Neural cell (in vitro differentiated cells): ENCODE measurements at regions not wholly inside any gene's neighbourhood (a gene's known extent, or its start where the extent isn't known, plus 50 kb on each side); places are given as distances from the start of the nearest gene placed in this dataset.

ENCODE experiments used
- H2AFZ ChIP-seq: fragments of 200-600, 300-800 bp; sonication (generic), shearing (Covaris generic); 2 replicates; pipeline ENCODE4 v1.6.0; 2014; ENCODE audit warnings: low read depth, mild to moderate bottlenecking, antibody characterized with exemption, low read length, moderate library complexity
- H3F3A ChIP-seq: fragments of 200-600 bp; shearing (Covaris generic); 2 replicates; pipeline ENCODE4 v1.6.1; 2016; ENCODE audit warnings: mild to moderate bottlenecking, moderate library complexity, mixed read lengths, antibody characterized with exemption, low read length; ENCODE audit not compliant: insufficient read depth, poor library complexity, severe bottlenecking
- H3K27ac ChIP-seq: fragments of 200-600, 300-800 bp; sonication (generic), shearing (Covaris generic); 2 replicates; pipeline ENCODE4 v1.5.1; 2014; ENCODE audit warnings: mild to moderate bottlenecking, low read length, moderate library complexity
- H3K27me3 ChIP-seq: fragments of 300-800, 200-600 bp; sonication (generic), shearing (Covaris generic); 2 replicates; pipeline ENCODE4 v1.6.0; 2014; ENCODE audit warnings: mild to moderate bottlenecking, low read depth, low read length, moderate library complexity; ENCODE audit not compliant: insufficient read depth
- H3K36me3 ChIP-seq: fragments of 300-800, 200-600 bp; sonication (generic), shearing (Covaris generic); 2 replicates; pipeline ENCODE4 v1.5.1; 2014; ENCODE audit warnings: mild to moderate bottlenecking, antibody characterized with exemption, low read length, moderate library complexity; ENCODE audit not compliant: insufficient read depth
- H3K4me2 ChIP-seq: fragments of 300-800, 200-600 bp; sonication (generic), shearing (Covaris generic); 2 replicates; pipeline ENCODE4 v1.6.0; 2014; ENCODE audit warnings: mild to moderate bottlenecking, low read length
- H3K4me3 ChIP-seq: fragments of 300-800, 200-600 bp; sonication (generic), shearing (Covaris generic); 2 replicates; pipeline ENCODE4 v1.5.1; 2014; ENCODE audit warnings: mild to moderate bottlenecking, low read length, moderate library complexity
- H3K79me2 ChIP-seq: fragments of 200-600 bp; shearing (Covaris generic); replicated peaks from 2 replicates; pipeline ENCODE4 v1.6.0; 2014; ENCODE audit warnings: mild to moderate bottlenecking, low read length, moderate library complexity; ENCODE audit not compliant: insufficient read depth
- H3K9ac ChIP-seq: fragments of 300-800, 200-600 bp; sonication (generic), shearing (Covaris generic); 2 replicates; pipeline ENCODE4 v1.6.1; 2016; ENCODE audit warnings: mild to moderate bottlenecking, low read length, mixed read lengths
- H3K9me2 ChIP-seq: fragments of 200-600 bp; shearing (Covaris generic); 2 replicates; pipeline ENCODE4 v1.6.1; 2016; ENCODE audit warnings: mild to moderate bottlenecking, low read length, mixed read lengths; ENCODE audit not compliant: insufficient read depth
- H3K9me3 ChIP-seq: fragments of 200-600, 300-800 bp; sonication (generic), shearing (Covaris generic); 2 replicates; pipeline ENCODE4 v1.6.1; 2016; ENCODE audit warnings: mild to moderate bottlenecking, mixed run types, low read length, moderate library complexity, mixed read lengths
- H4K20me1 ChIP-seq: fragments of 200-600 bp; shearing (Covaris generic); 2 replicates; pipeline ENCODE4 v1.6.1; 2016; ENCODE audit warnings: mild to moderate bottlenecking, mixed run types; ENCODE audit not compliant: insufficient read depth
- EP300 ChIP-seq: fragments of 450-650 bp; conservative IDR thresholded peaks from 2 replicates; pipeline ENCODE4 v1.6.1; 2014; ENCODE audit warnings: antibody characterized with exemption, mild to moderate bottlenecking, moderate library complexity; ENCODE audit not compliant: poor library complexity, severe bottlenecking
- EZH2 ChIP-seq: fragments of 200-600, 300-800 bp; shearing (Covaris generic), sonication (generic); IDR thresholded peaks from 2 replicates; pipeline ENCODE4 v1.6.1; 2014; ENCODE audit warnings: antibody characterized with exemption, low read length, borderline replicate concordance, mild to moderate bottlenecking; ENCODE audit not compliant: insufficient read depth, poor library complexity, severe bottlenecking
- MXI1 ChIP-seq: fragments of 450-650 bp; conservative IDR thresholded peaks from 2 replicates; pipeline ENCODE4 v1.6.1; 2014; ENCODE audit warnings: antibody characterized with exemption, mild to moderate bottlenecking; ENCODE audit not compliant: poor library complexity, severe bottlenecking
- POLR2AphosphoS5 ChIP-seq: IDR thresholded peaks from 2 replicates; pipeline ENCODE4 v1.6.1; 2012
- RAD21 ChIP-seq: fragments of 450-650 bp; conservative IDR thresholded peaks from 2 replicates; pipeline ENCODE4 v1.6.1; 2014; ENCODE audit warnings: antibody characterized with exemption, mild to moderate bottlenecking, moderate library complexity
- REST ChIP-seq: IDR thresholded peaks from 2 replicates; pipeline ENCODE4 v1.6.1; 2012; ENCODE audit warnings: borderline replicate concordance
- SMC3 ChIP-seq: fragments of 450-650 bp; conservative IDR thresholded peaks from 2 replicates; pipeline ENCODE4 v1.6.1; 2014; ENCODE audit warnings: antibody characterized with exemption, mild to moderate bottlenecking, moderate library complexity; ENCODE audit not compliant: poor library complexity
- TAF1 ChIP-seq: IDR thresholded peaks from 2 replicates; pipeline ENCODE4 v1.6.1; 2012; ENCODE audit warnings: low read depth
- TF ChIP-seq, protein P1 (sequence below): fragments of 450-650 bp; IDR thresholded peaks from 2 replicates; pipeline ENCODE4 v1.5.1; 2014; ENCODE audit warnings: antibody characterized with exemption, mild to moderate bottlenecking, moderate library complexity; ENCODE audit not compliant: poor library complexity, severe bottlenecking

GRCh38 chr3:10726787-10727186, 89.2 kb upstream of the SLC6A11 start:
- Histone ChIP-seq H3K36me3 (no peaks in the 10 kb centered on the region), H3K9me2 (no peaks in the 10 kb centered on the region), H3K4me2 (no peak overlapping the region), H3K27ac (no peak overlapping the region), H3K79me2 (no peaks in the 10 kb centered on the region), H3K27me3 (no peaks in the 10 kb centered on the region), H3K9me3 (no peaks in the 10 kb centered on the region), H2AFZ (no peak overlapping the region), H3K4me3 (no peak overlapping the region), H4K20me1 (no peaks in the 10 kb centered on the region), H3K9ac (no peak overlapping the region), H3F3A (no peaks in the 10 kb centered on the region)
- TF ChIP-seq RAD21 (no peak), REST (no peak), SMC3 (no peak), EP300 (no peak), MXI1 (no peak), POLR2AphosphoS5 (no peak), EZH2 (no peak), TAF1 (no peak)
- TF ChIP-seq, protein P1, sequence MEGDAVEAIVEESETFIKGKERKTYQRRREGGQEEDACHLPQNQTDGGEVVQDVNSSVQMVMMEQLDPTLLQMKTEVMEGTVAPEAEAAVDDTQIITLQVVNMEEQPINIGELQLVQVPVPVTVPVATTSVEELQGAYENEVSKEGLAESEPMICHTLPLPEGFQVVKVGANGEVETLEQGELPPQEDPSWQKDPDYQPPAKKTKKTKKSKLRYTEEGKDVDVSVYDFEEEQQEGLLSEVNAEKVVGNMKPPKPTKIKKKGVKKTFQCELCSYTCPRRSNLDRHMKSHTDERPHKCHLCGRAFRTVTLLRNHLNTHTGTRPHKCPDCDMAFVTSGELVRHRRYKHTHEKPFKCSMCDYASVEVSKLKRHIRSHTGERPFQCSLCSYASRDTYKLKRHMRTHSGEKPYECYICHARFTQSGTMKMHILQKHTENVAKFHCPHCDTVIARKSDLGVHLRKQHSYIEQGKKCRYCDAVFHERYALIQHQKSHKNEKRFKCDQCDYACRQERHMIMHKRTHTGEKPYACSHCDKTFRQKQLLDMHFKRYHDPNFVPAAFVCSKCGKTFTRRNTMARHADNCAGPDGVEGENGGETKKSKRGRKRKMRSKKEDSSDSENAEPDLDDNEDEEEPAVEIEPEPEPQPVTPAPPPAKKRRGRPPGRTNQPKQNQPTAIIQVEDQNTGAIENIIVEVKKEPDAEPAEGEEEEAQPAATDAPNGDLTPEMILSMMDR: no peak

DNA sequence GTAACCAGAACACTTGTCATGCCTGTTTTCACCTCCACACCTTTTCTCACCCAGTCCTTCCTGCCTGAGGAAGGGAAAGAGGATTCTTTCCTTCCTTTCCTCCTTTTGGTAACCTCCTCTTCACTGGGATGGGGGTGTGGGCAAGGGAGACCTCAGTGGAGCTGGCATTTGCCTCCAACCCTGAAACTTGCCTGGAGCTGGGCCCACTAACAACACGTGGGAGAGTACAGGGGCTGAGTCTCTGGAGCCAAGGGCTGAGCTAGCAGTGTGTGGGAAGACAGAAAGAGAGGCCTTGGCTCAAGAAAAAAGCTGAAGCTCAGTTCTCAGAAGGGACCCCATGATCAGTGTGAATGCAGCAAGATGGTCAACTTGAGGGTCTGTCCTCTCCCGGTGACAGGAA, 86.6 kb upstream of the SLC6A11 start:
- no peaks in the 10 kb centered on the region for H3K27me3 ChIP-seq
- H3K9ac ChIP-seq: no peak overlapping the region
- no peak overlapping the region for H3K4me2 ChIP-seq
- H3K27ac ChIP-seq: no peak overlapping the region
- no peaks in the 10 kb centered on the region for H3K9me3 ChIP-seq
- H3K4me3 ChIP-seq: no peak overlapping the region
- no peak for TF ChIP-seq EZH2
- H3K36me3 ChIP-seq: no peaks in the 10 kb centered on the region
- H3K9me2 ChIP-seq: no peaks in the 10 kb centered on the region
- no peaks in the 10 kb centered on the region for H4K20me1 ChIP-seq
- H3F3A ChIP-seq: no peaks in the 10 kb centered on the region
- no peak overlapping the region for H2AFZ ChIP-seq
- no peaks in the 10 kb centered on the region for H3K79me2 ChIP-seq

DNA sequence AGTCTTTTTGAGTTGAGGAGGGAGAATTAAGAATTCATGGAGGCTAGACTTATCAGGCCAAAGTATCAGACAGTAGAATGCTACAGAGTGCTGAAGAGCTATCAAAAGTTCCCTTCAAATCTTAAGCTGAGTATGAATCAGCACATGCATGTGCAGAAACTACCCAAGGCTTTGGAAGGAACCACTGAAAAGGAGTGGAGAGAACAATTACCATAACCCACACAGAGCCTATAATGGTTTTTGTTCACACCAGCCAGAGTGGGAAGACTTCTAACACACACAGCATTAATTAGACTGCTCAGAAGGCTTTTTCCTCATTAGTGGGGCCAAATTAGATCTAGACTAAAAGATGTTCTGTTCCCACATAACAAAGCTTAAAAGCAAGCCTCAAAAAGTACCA, 83.7 kb upstream of the SLC6A11 start:
- Histone ChIP-seq H3K9ac (no peak overlapping the region), H3K4me2 (no peak overlapping the region), H3K27ac (no peak overlapping the region), H2AFZ (no peak overlapping the region), H3K4me3 (no peak overlapping the region), H3K9me2 (no peaks in the 10 kb centered on the region), H4K20me1 (no peaks in the 10 kb centered on the region), H3K36me3 (no peaks in the 10 kb centered on the region), H3K79me2 (no peaks in the 10 kb centered on the region), H3F3A (no peaks in the 10 kb centered on the region), H3K27me3 (no peaks in the 10 kb centered on the region), H3K9me3 (no peaks in the 10 kb centered on the region)
- no peak for TF ChIP-seq EZH2
- no peak for TF ChIP-seq REST
- no peak for TF ChIP-seq TAF1
- TF ChIP-seq MXI1: no peak
